K562 (cell line): ENCODE measurements at regions not wholly inside any gene's neighbourhood (a gene's known extent, or its start where the extent isn't known, plus 50 kb on each side); places are given as distances from the start of the nearest gene placed in this dataset.

Experiments
- ATAC-seq: fragments of 200-7000 bp; cut with Tn5 transposase; 3 replicates; pipeline ENCODE4 v1.9.1; 2020; ENCODE audit warnings: moderate library complexity
- BruUV-seq: library from RNA; stranded (reverse); fragments of 400-500 nt; replicated peaks from 2 replicates; lab custom pipeline; 2021; lab: Mats Ljungman, UMichigan
- CTCF ChIA-PET: fragments of 300-600 bp; formaldehyde crosslinking; extraction: SDS; loops from one replicate; lab custom pipeline; 2021; ENCODE audit warnings: low intra/inter-chr PET ratio; lab: Yijun Ruan, JAX
- POLR2A ChIA-PET: fragments of 300-600, 350-650 bp; sonication (Branson Sonifier 250); formaldehyde crosslinking; extraction: SDS; loops from one replicate; lab custom pipeline; 2021; ENCODE audit warnings: antibody characterized with exemption, inconsistent platforms; lab: Yijun Ruan, JAX
- DNase-seq, 4 experiments: peaks; one replicate each; pipeline versions ENCODE4 v3.0.0 to v3.0.0-alpha.2; 2011 to 2018; ENCODE audit warnings: low spot score in 3 of 4, mixed read lengths in 3 of 4; ENCODE audit errors: extremely low read depth in 1 of 4
- FAIRE-seq: peaks from 2 replicates; lab custom pipeline; 2011; peaks lifted over from hg19 to GRCh38; lab: Jason Lieb, UNC
- H2AFZ ChIP-seq: 2 replicates; pipeline ENCODE4 v1.6.0; 2011; ENCODE audit warnings: low read depth, low read length, control low read depth, inconsistent platforms
- H3K27ac ChIP-seq: fragments of 200-600 bp; 3 replicates; pipeline ENCODE4 v1.8.0; 2011; ENCODE audit warnings: low read depth, mild to moderate bottlenecking, control low read depth, inconsistent platforms, low read length, moderate library complexity, mixed read lengths; ENCODE audit errors: extremely low read depth
- H3K27me3 ChIP-seq, 2 experiments: fragments of 300-600 bp in 1 of 2; 2 replicates in 1 of 2; 3 replicates in 1 of 2; pipeline versions ENCODE4 v1.6.0 to v1.8.0; 2011; ENCODE audit warnings: inconsistent platforms in 2 of 2, low read length in 2 of 2, mild to moderate bottlenecking in 1 of 2, mixed read lengths in 1 of 2, moderate library complexity in 1 of 2; ENCODE audit not compliant: control insufficient read depth in 2 of 2, insufficient read depth in 2 of 2
- H3K36me3 ChIP-seq: fragments of 300-600 bp; 3 replicates; pipeline ENCODE4 v1.8.0; 2011; ENCODE audit warnings: mild to moderate bottlenecking, low read length, inconsistent platforms; ENCODE audit not compliant: control insufficient read depth, insufficient read depth
- H3K4me1 ChIP-seq, 2 experiments: fragments of 200-600 bp in 1 of 2; replicated peaks in 1 of 2; 2 replicates in 1 of 2; 3 replicates in 1 of 2; pipeline versions ENCODE4 v1.5.1 to v1.8.0; 2011; ENCODE audit warnings: inconsistent platforms in 2 of 2, low read length in 2 of 2, mild to moderate bottlenecking in 1 of 2, mixed read lengths in 1 of 2, moderate library complexity in 1 of 2; ENCODE audit not compliant: control insufficient read depth in 2 of 2, insufficient read depth in 2 of 2
- H3K4me2 ChIP-seq: 2 replicates; pipeline ENCODE4 v1.6.1; 2011; ENCODE audit warnings: low read length, control low read depth, inconsistent platforms, mixed read lengths; ENCODE audit not compliant: insufficient read depth
- H3K4me3 ChIP-seq: fragments of 200-600 bp; sonication (generic), shearing (Covaris generic); 2 replicates; pipeline ENCODE4 v1.5.1; 2016; ENCODE audit warnings: control low read depth, inconsistent platforms
- H3K79me2 ChIP-seq: fragments of 200-600 bp; 3 replicates; pipeline ENCODE4 v1.8.0; 2011; ENCODE audit warnings: low read length, inconsistent platforms; ENCODE audit not compliant: control insufficient read depth, insufficient read depth
- H3K9ac ChIP-seq, 2 experiments: 2 replicates each; pipeline versions ENCODE4 v1.6.0 to v1.6.1; 2011; ENCODE audit warnings: low read depth in 2 of 2, low read length in 2 of 2, control low read depth in 1 of 2, inconsistent platforms in 1 of 2, mild to moderate bottlenecking in 1 of 2, mixed read lengths in 1 of 2; ENCODE audit not compliant: insufficient read depth in 1 of 2
- H3K9me1 ChIP-seq: one replicate; pipeline ENCODE4 v1.6.0; 2011; ENCODE audit warnings: inconsistent platforms, mild to moderate bottlenecking, low read length, moderate library complexity; ENCODE audit not compliant: control insufficient read depth, insufficient read depth
- H3K9me3 ChIP-seq: replicated peaks from 2 replicates; pipeline ENCODE4 v1.5.1; 2011; ENCODE audit warnings: low read depth, low read length, inconsistent platforms; ENCODE audit not compliant: control insufficient read depth, insufficient read depth
- H4K20me1 ChIP-seq: replicated peaks from 2 replicates; pipeline ENCODE4 v1.6.1; 2011; ENCODE audit warnings: low read length, inconsistent platforms, mixed read lengths; ENCODE audit not compliant: control insufficient read depth, insufficient read depth
- BMI1 ChIP-seq: fragments of 150-350 bp; IDR thresholded peaks from 2 replicates; pipeline ENCODE4 v1.6.1; 2014; ENCODE audit warnings: low read length
- HDAC6 ChIP-seq: IDR thresholded peaks from 2 replicates; pipeline ENCODE4 v1.6.1; 2012; ENCODE audit warnings: low read depth, mild to moderate bottlenecking, control low read depth, inconsistent platforms, low read length, moderate library complexity
- SREBF2 ChIP-seq: sonication (generic); formaldehyde crosslinking; IDR thresholded peaks from 2 replicates; pipeline ENCODE4 v1.4.0; 2020; ENCODE audit warnings: mild to moderate bottlenecking, missing genetic modification reagents
- ZBTB8A ChIP-seq: fragments of 450-650 bp; IDR thresholded peaks from 2 replicates; pipeline ENCODE4 v1.6.1; 2018; ENCODE audit warnings: mild to moderate bottlenecking, moderate library complexity; ENCODE audit not compliant: partially characterized antibody
- ZNF224 ChIP-seq: sonication (generic); formaldehyde crosslinking; IDR thresholded peaks from 2 replicates; pipeline ENCODE4 v1.8.0; 2022; ENCODE audit warnings: mild to moderate bottlenecking, missing genetic modification reagents
- in situ Hi-C: fragments of 300-500 bp; cut with MboI; formaldehyde crosslinking; loops from 4 replicates; pipeline ENCODE4 v1.15.0; 2018; ENCODE audit warnings: inconsistent platforms, mixed read lengths
- intact Hi-C: fragments of 100-400 bp; cut with micrococcal nuclease; formaldehyde crosslinking; loops from 2 replicates; pipeline ENCODE4 v1.14.2; 2022
- TF ChIP-seq, protein P1 (sequence below): fragments of 450-650 bp; formaldehyde crosslinking; IDR thresholded peaks from 2 replicates; pipeline ENCODE4 v1.4.0; 2020; ENCODE audit warnings: mild to moderate bottlenecking, moderate library complexity
- TF ChIP-seq, protein P2 (sequence below): fragments of 250-450 bp; sonication (Bioruptor Pico); IDR thresholded peaks from 2 replicates; pipeline ENCODE4 v1.5.0; 2020; ENCODE audit warnings: mild to moderate bottlenecking, borderline replicate concordance
- TF ChIP-seq, protein P3 (sequence below): sonication (generic); formaldehyde crosslinking; IDR thresholded peaks from 2 replicates; pipeline ENCODE4 v1.8.1; 2022; ENCODE audit warnings: missing genetic modification reagents

DNA sequence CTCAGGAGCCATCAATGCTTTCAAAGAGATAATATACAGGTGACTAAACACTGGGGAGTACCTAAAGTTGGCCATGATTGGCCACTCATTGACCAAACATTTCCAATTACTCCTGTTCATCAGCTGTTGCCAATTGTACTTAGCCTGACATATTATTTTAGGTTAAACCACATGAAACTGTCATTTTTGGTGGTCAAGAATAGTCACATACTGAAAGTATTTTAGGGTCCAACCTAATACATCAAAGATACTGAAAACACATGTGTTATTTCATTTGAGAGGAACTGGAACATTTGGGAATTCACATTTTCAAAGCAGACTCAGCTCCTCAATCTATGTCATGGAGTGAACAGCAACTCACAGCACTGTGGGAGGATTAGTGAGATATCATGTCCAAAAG is 63.9 kb upstream of the KCNA5 start:
- TF ChIP-seq, protein P1, sequence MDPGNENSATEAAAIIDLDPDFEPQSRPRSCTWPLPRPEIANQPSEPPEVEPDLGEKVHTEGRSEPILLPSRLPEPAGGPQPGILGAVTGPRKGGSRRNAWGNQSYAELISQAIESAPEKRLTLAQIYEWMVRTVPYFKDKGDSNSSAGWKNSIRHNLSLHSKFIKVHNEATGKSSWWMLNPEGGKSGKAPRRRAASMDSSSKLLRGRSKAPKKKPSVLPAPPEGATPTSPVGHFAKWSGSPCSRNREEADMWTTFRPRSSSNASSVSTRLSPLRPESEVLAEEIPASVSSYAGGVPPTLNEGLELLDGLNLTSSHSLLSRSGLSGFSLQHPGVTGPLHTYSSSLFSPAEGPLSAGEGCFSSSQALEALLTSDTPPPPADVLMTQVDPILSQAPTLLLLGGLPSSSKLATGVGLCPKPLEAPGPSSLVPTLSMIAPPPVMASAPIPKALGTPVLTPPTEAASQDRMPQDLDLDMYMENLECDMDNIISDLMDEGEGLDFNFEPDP (CRISPR knock-in tag) = no peak
- TF ChIP-seq BMI1 (no peak), ZNF224 (CRISPR knock-in tag) (no peak), HDAC6 (no peak), ZBTB8A (no peak), SREBF2 (CRISPR knock-in tag) (no peak)
- TF ChIP-seq, protein P2, sequence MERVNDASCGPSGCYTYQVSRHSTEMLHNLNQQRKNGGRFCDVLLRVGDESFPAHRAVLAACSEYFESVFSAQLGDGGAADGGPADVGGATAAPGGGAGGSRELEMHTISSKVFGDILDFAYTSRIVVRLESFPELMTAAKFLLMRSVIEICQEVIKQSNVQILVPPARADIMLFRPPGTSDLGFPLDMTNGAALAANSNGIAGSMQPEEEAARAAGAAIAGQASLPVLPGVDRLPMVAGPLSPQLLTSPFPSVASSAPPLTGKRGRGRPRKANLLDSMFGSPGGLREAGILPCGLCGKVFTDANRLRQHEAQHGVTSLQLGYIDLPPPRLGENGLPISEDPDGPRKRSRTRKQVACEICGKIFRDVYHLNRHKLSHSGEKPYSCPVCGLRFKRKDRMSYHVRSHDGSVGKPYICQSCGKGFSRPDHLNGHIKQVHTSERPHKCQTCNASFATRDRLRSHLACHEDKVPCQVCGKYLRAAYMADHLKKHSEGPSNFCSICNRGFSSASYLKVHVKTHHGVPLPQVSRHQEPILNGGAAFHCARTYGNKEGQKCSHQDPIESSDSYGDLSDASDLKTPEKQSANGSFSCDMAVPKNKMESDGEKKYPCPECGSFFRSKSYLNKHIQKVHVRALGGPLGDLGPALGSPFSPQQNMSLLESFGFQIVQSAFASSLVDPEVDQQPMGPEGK = no peak
- TF ChIP-seq, protein P3, sequence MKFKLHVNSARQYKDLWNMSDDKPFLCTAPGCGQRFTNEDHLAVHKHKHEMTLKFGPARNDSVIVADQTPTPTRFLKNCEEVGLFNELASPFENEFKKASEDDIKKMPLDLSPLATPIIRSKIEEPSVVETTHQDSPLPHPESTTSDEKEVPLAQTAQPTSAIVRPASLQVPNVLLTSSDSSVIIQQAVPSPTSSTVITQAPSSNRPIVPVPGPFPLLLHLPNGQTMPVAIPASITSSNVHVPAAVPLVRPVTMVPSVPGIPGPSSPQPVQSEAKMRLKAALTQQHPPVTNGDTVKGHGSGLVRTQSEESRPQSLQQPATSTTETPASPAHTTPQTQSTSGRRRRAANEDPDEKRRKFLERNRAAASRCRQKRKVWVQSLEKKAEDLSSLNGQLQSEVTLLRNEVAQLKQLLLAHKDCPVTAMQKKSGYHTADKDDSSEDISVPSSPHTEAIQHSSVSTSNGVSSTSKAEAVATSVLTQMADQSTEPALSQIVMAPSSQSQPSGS = no peak
- POLR2A ChIA-PET = no interaction called here
- ATAC-seq (no peak), DNase-seq (no peak), FAIRE-seq (no peak)
- H3K9me1 ChIP-seq = no peaks in the 10 kb centered on the region
- no peaks in the 10 kb centered on the region for H3K36me3 ChIP-seq
- no peak overlapping the region for H3K4me2 ChIP-seq
- no peaks in the 10 kb centered on the region for H3K9me3 ChIP-seq
- peaks cover 0 to 3% of the 10 kb centered on the region in 2 experiments; a peak in 1 of 5 replicates for H3K4me1 ChIP-seq
- H3K9ac ChIP-seq = no peak overlapping the region
- in situ Hi-C loops = no loop called here
- BruUV-seq = no TSS peak
- H3K27me3 ChIP-seq = peaks cover 0 to 18% of the 10 kb centered on the region in 2 experiments; a peak in 2 of 5 replicates
- no peak overlapping the region for H2AFZ ChIP-seq
- H4K20me1 ChIP-seq = no peaks in the 10 kb centered on the region
- CTCF ChIA-PET = no interaction called here
- H3K4me3 ChIP-seq = no peak overlapping the region
- no peaks in the 10 kb centered on the region for H3K79me2 ChIP-seq
- intact Hi-C loops = no loop called here
- H3K27ac ChIP-seq = no peak overlapping the region
